HG02884 (cell line): ENCODE measurements at regions not wholly inside any gene's neighbourhood (a gene's known extent, or its start where the extent isn't known, plus 50 kb on each side); places are given as distances from the start of the nearest gene placed in this dataset.
"Not testable (repeated sequence)": the region's sequence is repeated elsewhere in the genome, so short reads cannot be mapped to it uniquely, and the experiment has no call there.

Experiments
- ATAC-seq: cut with Tn5 transposase; IDR thresholded peaks from one replicate; pipeline ENCODE4 v1.9.1; 2021; ENCODE audit warnings: mild to moderate bottlenecking, moderate library complexity; ENCODE audit not compliant: unreplicated experiment

DNA sequence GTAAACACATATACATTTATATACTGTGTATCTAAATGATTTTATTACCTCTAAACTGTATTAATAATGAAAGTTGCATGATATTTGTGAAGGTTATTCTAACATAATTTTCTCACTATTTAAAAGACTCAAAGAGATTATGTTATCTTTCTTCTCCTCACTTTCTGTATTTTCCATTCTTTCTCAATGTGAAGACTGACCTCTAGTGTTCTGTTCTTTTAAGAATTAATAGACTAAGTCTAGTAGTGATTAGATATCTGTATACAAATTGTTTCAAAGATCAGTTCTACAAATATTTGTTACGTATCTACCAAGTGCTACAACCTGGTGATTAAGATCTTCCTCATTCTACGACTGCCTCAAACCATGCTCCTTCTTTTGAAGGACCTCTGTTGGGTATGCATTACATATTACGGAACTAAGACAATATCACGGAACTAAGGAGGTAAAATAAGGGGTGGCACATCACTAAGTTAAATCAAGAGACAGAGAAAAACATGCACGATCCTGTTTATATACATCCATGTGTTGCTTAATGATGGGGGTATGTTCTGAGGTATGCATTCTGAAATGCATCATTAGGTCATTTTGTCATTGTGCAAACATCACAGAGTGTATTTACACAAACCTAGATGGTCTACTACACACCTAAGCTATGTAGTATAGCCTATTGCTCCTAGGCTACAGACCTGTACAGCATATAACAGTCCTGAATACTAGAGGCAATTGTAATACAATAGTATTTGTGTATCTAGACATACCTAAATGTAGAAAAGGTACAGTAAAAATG is 161.5 kb upstream of the KBTBD8 start:
- ATAC-seq = no peak

DNA sequence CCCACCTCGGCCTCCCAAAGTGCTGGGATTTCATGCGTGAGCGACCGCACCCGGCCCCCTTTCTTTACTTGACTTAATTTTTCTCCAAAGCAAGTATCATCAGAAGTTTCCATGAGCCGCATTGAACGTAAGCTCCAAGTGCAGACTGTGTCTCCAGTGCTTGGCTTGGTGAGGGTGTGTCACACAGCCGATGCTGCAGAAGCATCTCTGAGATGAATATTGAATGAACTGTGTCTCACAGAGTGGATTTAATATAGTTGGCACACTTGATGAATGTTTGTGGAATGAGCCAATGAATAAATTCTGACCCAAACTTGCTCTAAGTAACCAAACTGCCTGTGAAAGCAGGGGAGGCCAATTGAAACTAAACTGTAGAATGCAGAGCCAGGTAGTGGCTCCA is 159.4 kb upstream of the KBTBD8 start:
- no peak for ATAC-seq

DNA sequence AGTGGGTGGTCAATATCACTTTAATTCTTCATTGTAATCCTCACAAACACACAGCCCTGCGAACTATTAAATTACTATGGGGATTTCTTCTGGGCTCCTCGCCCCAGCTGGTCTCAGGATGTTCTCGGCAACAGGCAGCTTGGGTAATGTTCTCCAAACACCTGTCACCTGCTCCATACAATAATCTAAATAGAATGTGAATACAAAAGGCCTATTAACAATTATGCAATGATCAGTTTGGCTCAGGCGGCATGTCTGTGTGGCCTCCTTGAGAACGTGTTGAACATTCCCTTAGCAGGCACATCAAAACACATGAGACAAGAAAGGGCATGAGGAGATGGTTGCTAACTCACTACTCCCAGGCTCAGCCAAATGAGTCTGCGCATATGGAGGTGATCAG is 158.6 kb upstream of the KBTBD8 start:
- ATAC-seq = no peak

- not testable (repeated sequence) for ATAC-seq
These were observed 155.2 kb upstream of the KBTBD8 start for GRCh38 chr3:66842761-66843464.

DNA sequence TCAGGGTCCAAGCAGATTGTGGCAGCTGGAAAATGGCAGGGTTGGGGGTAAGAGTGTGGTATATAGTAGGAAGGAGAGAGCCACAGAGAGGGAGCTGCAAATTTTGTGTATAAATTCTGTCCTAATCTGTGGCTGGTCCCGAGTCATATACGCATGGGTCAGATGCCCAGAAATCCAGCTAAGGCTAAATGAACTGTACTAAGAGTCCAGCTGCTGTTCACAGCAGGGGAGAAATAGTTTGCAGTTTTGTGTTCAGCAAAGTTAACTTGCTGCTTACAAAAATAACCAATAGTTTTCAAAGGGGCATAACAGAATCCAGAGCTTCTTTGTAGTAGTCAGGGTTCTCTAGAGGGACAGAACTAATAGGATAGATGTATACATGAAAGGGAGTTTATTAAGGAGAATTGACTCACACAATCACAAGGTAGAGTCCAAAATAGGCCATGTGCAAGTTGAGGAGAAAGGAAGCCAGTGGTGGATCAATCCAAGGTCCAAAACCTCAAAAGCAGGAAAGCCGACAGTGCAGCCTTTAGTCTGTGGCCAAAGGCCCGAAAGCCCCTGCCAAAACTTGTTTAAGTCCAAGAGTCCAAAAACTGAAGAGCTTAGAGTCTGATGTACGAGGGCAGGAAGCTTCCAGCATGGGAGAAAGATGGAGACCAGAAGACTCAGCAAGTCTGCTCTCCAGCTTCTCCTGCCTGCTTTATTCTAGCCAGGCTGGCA is 146.1 kb upstream of the KBTBD8 start:
- no peak for ATAC-seq

- ATAC-seq = no peak
These were observed 143.4 kb upstream of the KBTBD8 start for GRCh38 chr3:66854601-66855151.

DNA sequence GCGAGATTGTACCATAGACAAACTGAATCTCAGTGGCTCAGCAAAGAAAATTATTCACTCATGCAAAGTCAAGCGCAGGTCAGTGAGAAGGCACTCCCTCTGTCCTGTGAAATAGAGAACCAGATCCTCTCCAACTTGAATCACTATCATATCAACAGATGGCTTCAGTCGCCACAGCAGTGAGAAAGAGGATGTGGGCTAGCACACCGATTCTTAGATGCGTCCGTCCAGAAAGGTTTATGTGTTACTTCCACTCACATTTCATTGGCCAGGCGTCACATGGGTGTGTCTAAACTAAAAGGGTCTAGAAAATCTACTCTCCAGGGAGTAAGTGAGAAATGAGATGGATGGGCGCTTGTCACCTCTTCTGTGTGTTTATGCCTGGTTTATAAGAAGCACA is 141.6 kb upstream of the KBTBD8 start:
- ATAC-seq = no peak

DNA sequence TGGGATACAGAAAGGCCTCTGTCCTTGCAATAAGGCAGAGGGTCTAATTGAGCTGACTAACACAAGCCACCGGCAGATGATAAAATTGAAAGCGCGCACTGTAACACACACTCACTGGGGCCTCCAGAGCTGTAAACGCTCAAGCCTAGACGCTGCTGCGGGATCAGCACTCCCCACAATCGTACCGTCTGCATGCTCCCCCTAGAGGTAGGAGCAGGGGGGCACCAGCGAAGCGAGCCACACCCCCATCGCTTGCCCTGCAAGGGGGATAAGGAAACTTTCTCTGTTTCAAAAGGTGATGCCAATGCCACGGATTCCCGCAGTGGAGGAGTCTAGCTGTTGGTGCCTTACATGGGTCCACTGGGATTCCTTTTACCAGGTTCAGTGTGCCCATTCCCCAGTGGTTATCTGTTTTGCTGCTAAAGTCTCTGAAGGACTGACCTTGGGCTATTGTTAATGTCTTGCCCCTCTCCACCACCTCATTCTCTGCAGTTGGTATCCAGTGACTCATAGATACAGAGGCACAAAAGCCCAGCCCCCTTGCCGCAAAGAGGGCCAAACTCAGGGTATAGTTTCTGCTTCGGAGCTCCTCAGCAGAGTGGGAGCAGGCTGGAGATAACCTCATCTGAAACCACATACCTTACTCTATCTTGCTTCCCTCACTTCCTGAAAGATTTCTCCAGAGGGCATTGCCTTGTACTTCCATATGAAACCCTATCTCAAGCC is 139.3 kb upstream of the KBTBD8 start:
- no peak for ATAC-seq

- no peak for ATAC-seq
These were observed 137.3 kb upstream of the KBTBD8 start for GRCh38 chr3:66860771-66861170.

DNA sequence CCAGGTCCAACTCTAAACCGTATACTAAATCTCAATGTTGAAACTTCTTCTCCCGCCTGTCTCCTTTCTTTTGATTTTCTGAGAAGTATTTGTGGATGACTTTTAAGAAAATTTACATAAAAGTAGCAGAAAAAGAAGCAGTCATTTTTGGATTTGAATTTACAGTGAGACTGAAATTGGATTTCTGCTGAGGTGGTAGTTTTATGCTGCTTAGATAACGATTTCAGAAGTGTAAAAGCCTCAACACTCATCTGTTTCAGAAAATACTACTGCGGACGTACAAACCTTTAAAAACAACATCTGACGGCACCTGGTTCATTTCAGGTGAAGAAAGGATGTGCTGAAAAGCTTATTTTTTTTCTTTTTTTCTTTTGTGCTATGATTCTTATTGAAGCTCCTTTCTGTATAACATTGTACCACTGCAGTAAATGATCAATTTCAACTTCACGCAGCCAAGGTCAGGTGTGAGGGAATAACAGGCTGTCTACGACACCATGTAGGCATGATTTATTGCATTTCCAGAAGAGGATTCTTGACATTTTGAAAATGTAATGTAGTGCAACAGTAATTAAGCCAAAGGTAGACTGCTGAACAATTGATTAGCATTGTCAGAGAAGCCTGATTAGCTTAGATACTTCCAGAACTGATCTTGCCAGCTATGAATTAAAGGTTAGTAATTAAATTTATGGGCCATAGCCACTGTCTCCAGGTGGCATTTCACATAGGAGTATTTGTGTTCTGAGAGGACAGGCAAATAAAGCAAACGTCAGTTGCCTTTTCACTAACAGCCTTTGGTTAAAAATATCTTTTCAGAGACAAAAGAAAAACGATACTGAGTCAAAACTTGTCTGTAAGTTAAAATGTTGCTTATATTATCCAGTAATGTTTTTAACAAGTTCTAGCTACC is 134.6 kb upstream of the KBTBD8 start:
- no peak for ATAC-seq

GRCh38 chr3:66884659-66885058 is 113.4 kb upstream of the KBTBD8 start:
- no peak for ATAC-seq

DNA sequence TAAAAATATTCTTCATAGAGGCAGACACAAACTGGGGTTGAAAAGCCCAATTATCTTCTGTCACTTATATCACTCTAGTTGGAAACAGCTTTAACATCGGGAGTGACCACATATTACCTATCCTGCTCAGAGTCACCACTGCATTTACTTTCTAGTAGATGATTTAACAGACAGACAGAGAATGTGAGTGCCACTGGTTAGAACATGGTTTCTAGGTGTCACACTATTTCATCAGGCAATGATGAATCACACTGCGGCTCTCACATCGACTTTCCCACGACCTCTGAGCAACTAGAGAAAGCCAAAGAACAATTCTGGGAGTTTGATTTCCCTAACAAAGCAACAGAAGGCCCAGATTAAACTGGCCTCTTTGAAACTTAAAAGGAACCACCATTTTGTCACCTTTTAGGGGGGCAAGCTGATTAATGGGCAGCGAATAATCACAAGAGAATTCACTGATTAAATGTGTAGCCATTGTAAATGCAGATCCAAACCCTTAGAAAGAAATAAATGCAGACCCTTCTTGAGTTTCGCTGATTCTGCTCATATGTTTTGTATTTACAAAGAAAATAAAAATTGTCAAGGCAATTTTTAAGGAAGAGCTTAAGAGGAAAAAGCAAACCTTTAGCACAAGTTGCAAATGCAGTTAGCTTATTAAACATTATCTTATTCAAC is 112.6 kb upstream of the KBTBD8 start:
- no peak for ATAC-seq

DNA sequence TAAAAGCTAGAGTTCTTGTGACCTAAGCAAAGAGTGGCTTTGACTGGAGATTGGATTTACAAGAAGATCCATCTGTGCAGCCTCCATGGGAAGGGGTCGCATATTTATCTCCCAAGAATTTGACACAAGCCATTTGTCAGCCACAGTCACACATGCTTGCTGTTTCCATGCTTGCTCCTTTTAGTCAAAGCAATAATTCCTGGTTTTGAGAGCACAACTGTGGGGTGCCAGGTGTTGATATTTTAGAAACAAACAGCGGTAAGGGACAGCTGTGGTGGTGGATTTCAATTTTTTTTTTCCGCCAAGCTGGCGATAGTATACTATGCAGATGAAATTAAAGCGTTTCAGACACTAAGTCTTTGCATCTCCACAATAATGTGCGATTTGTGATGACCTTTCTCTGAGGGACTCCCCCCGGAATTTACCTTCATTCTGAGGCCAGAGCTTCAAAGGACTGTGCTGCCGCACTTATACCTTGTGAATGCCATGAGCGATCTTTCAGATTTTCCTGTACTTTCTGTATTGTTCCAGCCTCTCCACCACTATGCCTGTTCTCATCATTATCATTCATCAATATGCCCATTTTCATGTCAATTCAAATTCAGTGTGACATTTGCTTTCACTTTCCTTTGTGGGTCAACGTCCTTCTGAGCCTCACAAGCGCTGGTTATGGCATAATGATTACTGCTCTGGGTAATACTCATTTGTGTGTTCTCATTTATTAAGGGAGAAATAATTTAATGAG is 108.2 kb upstream of the KBTBD8 start:
- ATAC-seq = no peak

DNA sequence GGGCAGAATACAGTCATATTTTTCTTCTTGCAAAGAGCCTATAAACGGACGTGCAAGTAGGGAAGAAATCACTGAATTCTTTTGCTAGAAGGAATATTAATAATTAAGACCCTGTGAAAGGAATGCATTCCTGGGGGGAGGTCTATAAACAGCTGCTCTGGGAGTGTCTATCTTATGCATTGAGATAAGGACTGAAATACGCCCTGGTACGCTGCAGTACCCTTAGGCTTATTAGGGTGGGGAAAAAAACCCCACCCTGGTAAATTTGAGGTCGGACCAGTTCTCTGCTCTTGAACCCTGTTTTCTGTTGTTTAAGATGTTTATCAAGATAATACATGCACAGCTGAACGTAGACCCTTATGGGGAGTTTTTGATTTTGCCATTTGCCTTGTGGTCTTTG is 100.0 kb upstream of the KBTBD8 start:
- ATAC-seq = no peak

- ATAC-seq = no peak
These were observed 93.8 kb upstream of the KBTBD8 start for GRCh38 chr3:66904336-66904735.

GRCh38 chr3:66904831-66905493 is 93.1 kb upstream of the KBTBD8 start:
- no peak for ATAC-seq

DNA sequence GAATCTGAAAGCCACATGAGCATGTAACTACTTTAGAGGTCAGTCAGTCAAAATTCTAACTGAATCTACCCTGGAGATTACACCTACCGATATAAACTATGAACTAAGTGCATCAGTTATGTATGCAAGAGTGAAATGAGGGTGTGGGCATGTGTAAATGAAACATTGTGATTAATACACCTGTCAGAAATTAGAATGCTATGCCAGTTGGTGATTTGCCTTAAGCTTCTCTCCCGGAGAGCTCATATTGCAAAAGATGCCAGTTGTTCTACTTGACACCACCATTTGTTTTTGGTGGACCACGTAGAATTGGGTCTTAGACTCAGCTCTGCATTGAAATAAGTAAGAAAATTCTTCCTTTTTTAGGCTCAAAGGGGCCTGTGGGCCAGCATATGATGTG is 91.0 kb upstream of the KBTBD8 start:
- ATAC-seq = no peak
